ENCODE measurements at regions not wholly inside any gene's neighbourhood (a gene's known extent, or its start where the extent isn't known, plus 50 kb on each side); places are given as distances from the start of the nearest gene placed in this dataset.

DNA sequence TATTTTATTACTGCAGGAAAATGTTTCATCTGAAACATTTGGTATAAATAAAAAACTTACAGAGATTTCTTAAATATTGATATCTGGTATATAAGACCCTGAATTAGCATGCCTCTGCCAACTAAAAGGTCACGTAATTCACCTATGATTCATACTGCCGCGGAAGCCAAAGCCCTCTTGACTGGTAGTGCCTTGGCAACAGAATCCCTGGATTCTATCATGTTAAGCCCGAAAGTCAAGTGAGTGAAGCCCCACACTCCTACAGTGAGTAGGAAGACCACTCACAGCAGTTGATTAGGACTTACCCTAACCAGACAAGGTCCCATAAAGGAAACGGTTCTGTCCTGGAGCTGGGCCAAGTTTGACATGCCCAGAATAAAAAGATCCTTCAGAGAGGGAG is 175.6 kb upstream of the NREP start:
- TF ChIP-seq, protein P1, sequence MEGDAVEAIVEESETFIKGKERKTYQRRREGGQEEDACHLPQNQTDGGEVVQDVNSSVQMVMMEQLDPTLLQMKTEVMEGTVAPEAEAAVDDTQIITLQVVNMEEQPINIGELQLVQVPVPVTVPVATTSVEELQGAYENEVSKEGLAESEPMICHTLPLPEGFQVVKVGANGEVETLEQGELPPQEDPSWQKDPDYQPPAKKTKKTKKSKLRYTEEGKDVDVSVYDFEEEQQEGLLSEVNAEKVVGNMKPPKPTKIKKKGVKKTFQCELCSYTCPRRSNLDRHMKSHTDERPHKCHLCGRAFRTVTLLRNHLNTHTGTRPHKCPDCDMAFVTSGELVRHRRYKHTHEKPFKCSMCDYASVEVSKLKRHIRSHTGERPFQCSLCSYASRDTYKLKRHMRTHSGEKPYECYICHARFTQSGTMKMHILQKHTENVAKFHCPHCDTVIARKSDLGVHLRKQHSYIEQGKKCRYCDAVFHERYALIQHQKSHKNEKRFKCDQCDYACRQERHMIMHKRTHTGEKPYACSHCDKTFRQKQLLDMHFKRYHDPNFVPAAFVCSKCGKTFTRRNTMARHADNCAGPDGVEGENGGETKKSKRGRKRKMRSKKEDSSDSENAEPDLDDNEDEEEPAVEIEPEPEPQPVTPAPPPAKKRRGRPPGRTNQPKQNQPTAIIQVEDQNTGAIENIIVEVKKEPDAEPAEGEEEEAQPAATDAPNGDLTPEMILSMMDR (IDR thresholded peaks at IDR 0.05; ENCODE audit: insufficient read depth, low read depth, low read length) = no peak
- no peak for TF ChIP-seq EZH2 (IDR thresholded peaks at IDR 0.05; ENCODE audit: insufficient read depth, low read length)

Data from astrocyte (in vitro differentiated cells and primary cell).